SK-N-MC (cell line): ENCODE measurements at regions not wholly inside any gene's neighbourhood (a gene's known extent, or its start where the extent isn't known, plus 50 kb on each side); places are given as distances from the start of the nearest gene placed in this dataset.

ENCODE experiments used
- DNase-seq: peaks from one replicate; pipeline ENCODE4 v3.0.0-alpha.2; 2011; ENCODE audit warnings: low read depth, low spot score
- H3K27ac ChIP-seq: fragments of 200-600 bp; sonication (generic); 2 replicates; pipeline ENCODE4 v1.5.1; 2016; ENCODE audit warnings: mixed run types
- H3K36me3 ChIP-seq: fragments of 200-600 bp; sonication (generic); 2 replicates; pipeline ENCODE4 v1.6.1; 2017; ENCODE audit warnings: antibody characterized with exemption, low read length, mixed read lengths; ENCODE audit not compliant: insufficient read depth
- H3K4me3 ChIP-seq: fragments of 200-600 bp; sonication (generic); 2 replicates; pipeline ENCODE4 v1.5.1; 2016
- H3K9ac ChIP-seq: fragments of 200-600 bp; sonication (generic); 2 replicates; pipeline ENCODE4 v1.8.0; 2017; ENCODE audit warnings: mixed run types, mixed read lengths; ENCODE audit not compliant: insufficient read length
- H3K9me3 ChIP-seq: fragments of 200-600 bp; sonication (generic); 2 replicates; pipeline ENCODE4 v1.6.1; 2017; ENCODE audit warnings: low read depth, mild to moderate bottlenecking, antibody characterized with exemption, low read length, moderate library complexity, mixed read lengths
- EZH2 ChIP-seq: fragments of 200-600 bp; sonication (generic); IDR thresholded peaks from one replicate; pipeline ENCODE4 v1.6.1; 2017; ENCODE audit warnings: antibody characterized with exemption
- FOXP2 ChIP-seq: optimal IDR thresholded peaks from 2 replicates; pipeline ENCODE3; 2011; ENCODE audit warnings: mild to moderate bottlenecking, moderate library complexity; ENCODE audit not compliant: insufficient read depth; ENCODE audit errors: extremely low read length, control extremely low read depth
- POLR2AphosphoS5 ChIP-seq: IDR thresholded peaks from 2 replicates; pipeline ENCODE4 v1.6.1; 2012; ENCODE audit warnings: mild to moderate bottlenecking, low read depth, low read length, borderline replicate concordance

DNA sequence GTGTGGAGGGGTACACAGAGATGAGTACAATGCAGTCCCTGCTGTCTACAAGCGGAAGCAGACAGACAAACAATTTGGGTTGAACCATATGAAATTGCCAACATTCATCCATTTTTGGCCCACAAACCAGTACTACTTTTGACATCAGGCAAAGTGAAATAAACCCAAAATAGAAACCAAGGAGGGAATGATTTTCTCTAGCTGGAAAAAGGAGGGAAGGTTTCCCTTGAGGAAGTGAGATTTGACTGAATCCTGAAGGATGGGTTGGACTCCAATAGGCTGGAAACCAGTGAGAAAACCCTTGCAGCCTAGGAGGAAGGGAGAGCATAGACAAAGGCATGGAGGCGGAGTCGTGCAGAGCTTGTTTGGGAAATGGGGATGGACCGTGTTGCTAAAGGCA lies 63.5 kb upstream of the PJA1 start:
- Histone ChIP-seq H3K9ac (no peak overlapping the region), H3K27ac (no peak overlapping the region), H3K36me3 (no peaks in the 10 kb centered on the region), H3K4me3 (no peak overlapping the region), H3K9me3 (no peaks in the 10 kb centered on the region)
- no peak for DNase-seq
- TF ChIP-seq POLR2AphosphoS5 (no peak), EZH2 (no peak), FOXP2 (no peak)

GRCh38 chrX:69226459-69227158 lies 61.4 kb upstream of the PJA1 start:
- Histone ChIP-seq H3K9ac (no peak overlapping the region), H3K27ac (no peak overlapping the region), H3K9me3 (no peaks in the 10 kb centered on the region), H3K4me3 (no peak overlapping the region), H3K36me3 (no peaks in the 10 kb centered on the region)
- DNase-seq: no peak
- TF ChIP-seq EZH2: no peak
- no peak for TF ChIP-seq POLR2AphosphoS5
- no peak for TF ChIP-seq FOXP2

DNA sequence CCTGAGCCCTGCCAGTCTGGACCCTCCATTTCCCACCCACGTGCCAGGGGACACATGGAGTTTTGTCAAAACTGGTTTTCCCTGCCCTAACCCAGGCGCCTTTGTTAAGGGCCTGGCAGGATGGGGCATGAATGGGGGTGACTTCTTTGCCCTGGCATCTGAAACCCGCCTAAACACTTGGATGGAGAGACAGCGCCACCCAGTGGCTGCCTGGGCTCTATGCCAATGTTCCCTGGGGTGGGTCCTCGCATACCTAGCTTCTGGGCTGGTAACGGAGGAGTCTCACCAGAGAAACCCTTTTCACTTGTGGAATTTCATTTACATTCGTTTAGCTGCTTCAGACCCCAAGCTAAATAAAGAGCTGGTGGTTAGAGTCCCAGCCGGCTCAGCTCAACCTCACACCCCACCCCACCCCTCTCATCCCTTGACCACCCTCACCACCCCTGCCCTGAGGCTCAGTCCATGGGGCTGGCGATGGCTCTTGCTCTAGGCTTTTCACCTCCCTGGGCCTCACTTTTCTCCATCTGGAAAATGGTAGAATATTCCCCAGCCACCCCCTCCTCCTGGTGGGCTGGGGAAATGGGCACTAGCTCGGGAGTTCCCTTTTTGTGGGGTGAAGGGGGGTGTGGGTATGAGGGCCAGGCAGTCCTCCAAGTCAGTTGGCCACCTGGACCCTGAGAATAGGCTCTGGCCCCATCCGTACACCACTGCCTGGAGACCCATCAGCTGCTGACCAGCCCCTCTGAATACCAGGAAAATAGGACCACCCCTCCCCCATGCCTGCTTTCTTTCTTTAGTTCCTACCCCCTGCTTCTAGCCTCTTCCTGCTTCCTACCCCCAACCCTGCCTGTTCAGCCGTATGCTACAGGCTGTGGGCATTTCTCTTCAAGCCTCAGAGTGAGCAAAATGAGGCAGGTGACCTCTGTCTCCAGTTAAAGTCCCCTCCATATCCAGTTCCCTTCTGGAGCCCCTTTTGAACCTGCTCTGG lies 57.1 kb upstream of the PJA1 start:
- peak overlapping the region; percentile 71 for H3K27ac ChIP-seq
- H3K36me3 ChIP-seq: no peaks in the 10 kb centered on the region
- no peaks in the 10 kb centered on the region for H3K9me3 ChIP-seq
- H3K9ac ChIP-seq: peak overlapping the region; percentile 43
- DNase-seq: peak; percentile 70
- H3K4me3 ChIP-seq: peak overlapping the region; percentile 45
- no peak for TF ChIP-seq POLR2AphosphoS5

DNA sequence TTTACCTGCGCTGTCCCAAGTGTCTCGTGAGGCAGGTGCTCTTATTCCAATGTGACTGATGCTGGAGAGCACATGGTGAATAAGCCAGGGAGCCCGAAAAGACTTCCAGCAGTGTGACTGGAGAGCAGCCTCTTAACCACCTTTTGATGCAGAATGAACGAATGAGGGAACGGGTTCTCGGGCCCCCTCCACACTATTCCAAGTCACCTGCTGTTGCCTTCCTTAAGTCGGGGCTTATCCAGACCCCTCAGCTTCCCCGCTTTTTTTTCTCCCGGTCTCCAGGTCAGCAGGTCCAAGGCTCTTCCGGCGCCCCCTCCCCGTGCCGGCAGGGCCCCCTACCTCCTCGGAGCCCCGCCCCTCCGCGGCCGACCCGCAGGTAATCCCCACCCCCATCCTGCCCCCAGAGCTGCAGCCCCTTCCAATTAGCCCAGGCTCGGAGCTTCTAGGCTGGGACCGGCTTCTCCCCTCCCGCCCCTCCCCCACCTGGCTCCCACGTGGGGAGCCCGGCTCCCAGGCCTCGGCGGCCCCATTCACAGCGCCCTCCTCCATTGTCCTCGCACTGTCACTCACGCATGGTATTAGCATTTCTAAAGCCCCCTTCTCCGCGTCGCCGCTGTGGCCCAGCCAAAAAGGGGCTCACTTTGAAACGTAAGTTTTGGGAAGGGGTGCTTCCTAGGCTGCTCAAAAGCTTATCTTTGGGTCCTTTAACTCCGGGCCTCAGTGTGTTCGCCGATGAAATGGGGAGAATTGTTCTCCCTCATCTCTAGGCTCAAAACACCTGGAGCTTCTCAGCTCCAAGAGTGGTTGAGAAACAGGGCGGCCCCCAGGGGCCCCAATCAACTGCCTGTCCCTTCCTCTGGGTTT lies 56.2 kb upstream of the PJA1 start:
- no peak for TF ChIP-seq FOXP2
- no peak for TF ChIP-seq EZH2
- TF ChIP-seq POLR2AphosphoS5: no peak
- Histone ChIP-seq H3K27ac (no peak overlapping the region), H3K4me3 (no peak overlapping the region), H3K9me3 (no peaks in the 10 kb centered on the region), H3K9ac (no peak overlapping the region), H3K36me3 (no peaks in the 10 kb centered on the region)
- no peak for DNase-seq

DNA sequence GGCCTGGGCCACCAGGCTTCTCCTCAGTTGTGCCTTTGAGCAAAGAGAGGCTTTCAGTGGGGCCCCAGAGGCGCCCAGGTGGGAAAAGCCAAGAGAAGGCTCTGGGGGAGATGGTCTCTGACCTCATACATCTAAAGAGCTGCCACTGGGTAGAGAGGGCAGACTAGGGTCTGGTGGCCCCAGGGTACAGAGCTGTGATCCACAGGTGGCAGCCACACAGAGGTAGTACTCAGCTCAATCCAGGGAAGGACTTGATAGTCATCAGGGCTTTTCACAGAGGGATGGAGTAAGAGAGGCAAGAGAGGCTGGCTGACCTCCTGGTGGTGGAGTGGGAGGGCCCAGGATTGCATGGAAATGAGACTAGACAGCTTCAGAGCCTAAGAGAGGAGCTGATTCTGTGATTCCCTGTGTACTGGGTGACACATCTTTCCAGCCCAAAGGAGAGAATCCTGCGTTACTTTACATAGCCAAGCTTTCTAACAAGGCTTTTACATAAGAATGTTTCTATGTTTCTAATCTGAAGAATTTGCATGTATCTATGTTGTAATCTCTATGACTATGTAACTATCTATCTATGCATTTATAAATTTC lies 53.2 kb upstream of the PJA1 start:
- H3K4me3 ChIP-seq: no peak overlapping the region
- no peak overlapping the region for H3K27ac ChIP-seq

DNA sequence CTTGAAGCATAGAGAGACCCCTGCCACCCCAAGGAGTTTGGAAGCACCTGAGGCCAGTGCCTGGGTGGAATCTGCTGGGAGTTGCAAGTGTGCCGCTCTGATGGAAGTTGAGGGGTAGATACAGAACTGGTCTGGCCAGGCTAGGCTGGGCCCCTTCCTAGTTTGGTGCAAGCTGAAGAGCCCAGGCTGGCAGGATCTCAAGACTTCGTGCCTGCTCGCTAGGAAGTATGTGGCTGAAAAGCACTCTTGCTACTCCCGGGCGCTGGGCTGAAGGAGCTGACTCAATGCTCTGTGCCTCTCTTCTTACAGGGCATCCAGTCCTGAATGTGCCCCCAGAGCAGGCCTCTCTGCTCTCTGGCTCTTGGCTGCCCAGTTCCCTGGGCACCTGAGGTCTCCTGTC lies 51.7 kb upstream of the PJA1 start:
- H3K36me3 ChIP-seq: no peaks in the 10 kb centered on the region
- TF ChIP-seq POLR2AphosphoS5 (no peak), FOXP2 (no peak), EZH2 (no peak)
- H3K9ac ChIP-seq: no peak overlapping the region
- no peaks in the 10 kb centered on the region for H3K9me3 ChIP-seq
- no peak overlapping the region for H3K27ac ChIP-seq
- H3K4me3 ChIP-seq: no peak overlapping the region
- no peak for DNase-seq

More for the DNA sequence above, 53.2 kb upstream of the PJA1 start:
- no peak for DNase-seq
- no peaks in the 10 kb centered on the region for H3K9me3 ChIP-seq
- no peak for TF ChIP-seq FOXP2
- no peak overlapping the region for H3K9ac ChIP-seq
- H3K36me3 ChIP-seq: no peaks in the 10 kb centered on the region

DNA sequence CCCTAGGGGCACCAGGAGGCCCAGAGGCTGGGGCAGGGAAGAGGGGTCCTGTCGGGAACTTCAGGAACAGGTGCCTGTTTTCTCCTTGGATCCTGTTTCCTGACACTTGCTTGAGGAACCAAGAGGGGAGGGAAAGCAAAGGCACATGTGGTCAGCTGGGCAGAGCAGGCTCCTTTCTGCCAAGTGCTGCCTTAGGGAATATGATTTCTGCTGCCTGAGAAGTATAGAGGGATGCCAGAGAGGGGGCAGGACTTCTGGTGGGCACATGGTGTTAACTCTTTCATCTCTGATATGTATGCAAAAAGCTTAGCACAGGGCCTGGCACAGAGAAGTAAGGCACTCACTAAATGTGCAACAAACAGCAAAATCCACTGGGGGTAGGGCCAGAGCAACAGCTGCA lies 51.2 kb upstream of the PJA1 start:
- DNase-seq: no peak
- H3K9ac ChIP-seq: no peak overlapping the region
- no peak overlapping the region for H3K4me3 ChIP-seq
- no peaks in the 10 kb centered on the region for H3K36me3 ChIP-seq
- no peak overlapping the region for H3K27ac ChIP-seq
- H3K9me3 ChIP-seq: no peaks in the 10 kb centered on the region
- TF ChIP-seq POLR2AphosphoS5: no peak
- TF ChIP-seq FOXP2: no peak
- TF ChIP-seq EZH2: no peak

- Histone ChIP-seq H3K4me3 (no peak overlapping the region), H3K9me3 (no peaks in the 10 kb centered on the region), H3K36me3 (no peaks in the 10 kb centered on the region), H3K27ac (no peak overlapping the region), H3K9ac (no peak overlapping the region)
- TF ChIP-seq EZH2: no peak
- no peak for TF ChIP-seq FOXP2
- TF ChIP-seq POLR2AphosphoS5: no peak
- DNase-seq: no peak
These were observed 50.1 kb upstream of the PJA1 start for GRCh38 chrX:69215161-69215875.
